K562 (cell line): ENCODE measurements at regions not wholly inside any gene's neighbourhood (a gene's known extent, or its start where the extent isn't known, plus 50 kb on each side); places are given as distances from the start of the nearest gene placed in this dataset.

Experiments used
- ATAC-seq: fragments of 200-7000 bp; cut with Tn5 transposase; 3 replicates; pipeline ENCODE4 v1.9.1; 2020; ENCODE audit warnings: moderate library complexity
- BruUV-seq: library from RNA; stranded (reverse); fragments of 400-500 nt; replicated peaks from 2 replicates; lab custom pipeline; 2021; lab: Mats Ljungman, UMichigan
- CTCF ChIA-PET: fragments of 300-600 bp; formaldehyde crosslinking; extraction: SDS; loops from one replicate; lab custom pipeline; 2021; ENCODE audit warnings: low intra/inter-chr PET ratio; lab: Yijun Ruan, JAX
- POLR2A ChIA-PET: fragments of 300-600, 350-650 bp; sonication (Branson Sonifier 250); formaldehyde crosslinking; extraction: SDS; loops from one replicate; lab custom pipeline; 2021; ENCODE audit warnings: antibody characterized with exemption, inconsistent platforms; lab: Yijun Ruan, JAX
- DNase-seq, 4 experiments: peaks; one replicate each; pipeline versions ENCODE4 v3.0.0 to v3.0.0-alpha.2; 2011 to 2018; ENCODE audit warnings: low spot score in 3 of 4, mixed read lengths in 3 of 4; ENCODE audit errors: extremely low read depth in 1 of 4
- FAIRE-seq: peaks from 2 replicates; lab custom pipeline; 2011; peaks lifted over from hg19 to GRCh38; lab: Jason Lieb, UNC
- H2AFZ ChIP-seq: 2 replicates; pipeline ENCODE4 v1.6.0; 2011; ENCODE audit warnings: low read depth, low read length, control low read depth, inconsistent platforms
- H3K27ac ChIP-seq: fragments of 200-600 bp; 3 replicates; pipeline ENCODE4 v1.8.0; 2011; ENCODE audit warnings: low read depth, mild to moderate bottlenecking, control low read depth, inconsistent platforms, low read length, moderate library complexity, mixed read lengths; ENCODE audit errors: extremely low read depth
- H3K27me3 ChIP-seq, 2 experiments: fragments of 300-600 bp in 1 of 2; 2 replicates in 1 of 2; 3 replicates in 1 of 2; pipeline versions ENCODE4 v1.6.0 to v1.8.0; 2011; ENCODE audit warnings: inconsistent platforms in 2 of 2, low read length in 2 of 2, mild to moderate bottlenecking in 1 of 2, mixed read lengths in 1 of 2, moderate library complexity in 1 of 2; ENCODE audit not compliant: control insufficient read depth in 2 of 2, insufficient read depth in 2 of 2
- H3K36me3 ChIP-seq: fragments of 300-600 bp; 3 replicates; pipeline ENCODE4 v1.8.0; 2011; ENCODE audit warnings: mild to moderate bottlenecking, low read length, inconsistent platforms; ENCODE audit not compliant: control insufficient read depth, insufficient read depth
- H3K4me1 ChIP-seq, 2 experiments: fragments of 200-600 bp in 1 of 2; replicated peaks in 1 of 2; 2 replicates in 1 of 2; 3 replicates in 1 of 2; pipeline versions ENCODE4 v1.5.1 to v1.8.0; 2011; ENCODE audit warnings: inconsistent platforms in 2 of 2, low read length in 2 of 2, mild to moderate bottlenecking in 1 of 2, mixed read lengths in 1 of 2, moderate library complexity in 1 of 2; ENCODE audit not compliant: control insufficient read depth in 2 of 2, insufficient read depth in 2 of 2
- H3K4me2 ChIP-seq: 2 replicates; pipeline ENCODE4 v1.6.1; 2011; ENCODE audit warnings: low read length, control low read depth, inconsistent platforms, mixed read lengths; ENCODE audit not compliant: insufficient read depth
- H3K4me3 ChIP-seq: fragments of 200-600 bp; sonication (generic), shearing (Covaris generic); 2 replicates; pipeline ENCODE4 v1.5.1; 2016; ENCODE audit warnings: control low read depth, inconsistent platforms
- H3K79me2 ChIP-seq: fragments of 200-600 bp; 3 replicates; pipeline ENCODE4 v1.8.0; 2011; ENCODE audit warnings: low read length, inconsistent platforms; ENCODE audit not compliant: control insufficient read depth, insufficient read depth
- H3K9ac ChIP-seq, 2 experiments: 2 replicates each; pipeline versions ENCODE4 v1.6.0 to v1.6.1; 2011; ENCODE audit warnings: low read depth in 2 of 2, low read length in 2 of 2, control low read depth in 1 of 2, inconsistent platforms in 1 of 2, mild to moderate bottlenecking in 1 of 2, mixed read lengths in 1 of 2; ENCODE audit not compliant: insufficient read depth in 1 of 2
- H3K9me1 ChIP-seq: one replicate; pipeline ENCODE4 v1.6.0; 2011; ENCODE audit warnings: inconsistent platforms, mild to moderate bottlenecking, low read length, moderate library complexity; ENCODE audit not compliant: control insufficient read depth, insufficient read depth
- H3K9me3 ChIP-seq: replicated peaks from 2 replicates; pipeline ENCODE4 v1.5.1; 2011; ENCODE audit warnings: low read depth, low read length, inconsistent platforms; ENCODE audit not compliant: control insufficient read depth, insufficient read depth
- H4K20me1 ChIP-seq: replicated peaks from 2 replicates; pipeline ENCODE4 v1.6.1; 2011; ENCODE audit warnings: low read length, inconsistent platforms, mixed read lengths; ENCODE audit not compliant: control insufficient read depth, insufficient read depth
- BRCA1 ChIP-seq, 2 experiments: fragments of 450-650 bp in 1 of 2; sonication (generic) in 1 of 2; formaldehyde crosslinking in 1 of 2; IDR thresholded peaks; 2 replicates each; pipeline versions ENCODE4 v1.5.0 to v1.6.1; 2017 to 2020; ENCODE audit warnings: mild to moderate bottlenecking in 1 of 2, missing genetic modification reagents in 1 of 2
- CEBPG ChIP-seq, 3 experiments: fragments of 200-800 bp in 1 of 3; sonication (Bioruptor generic) in 1 of 3; sonication (generic) in 1 of 3; formaldehyde crosslinking in 1 of 3; IDR thresholded peaks in 2 of 3; conservative IDR thresholded peaks in 1 of 3; 2 replicates each; pipeline versions ENCODE4 v1.6.1 to v1.8.0; 2016 to 2022; ENCODE audit warnings: missing compliant biosample characterization in 2 of 3, missing genetic modification characterization in 2 of 3, mild to moderate bottlenecking in 1 of 3, missing genetic modification reagents in 1 of 3
- RAD21 ChIP-seq, 2 experiments: fragments of 250-450 bp in 1 of 2; fragments of 450-650 bp in 1 of 2; sonication (Bioruptor Pico) in 1 of 2; formaldehyde crosslinking in 1 of 2; IDR thresholded peaks in 1 of 2; conservative IDR thresholded peaks in 1 of 2; 2 replicates each; pipeline versions ENCODE4 v1.4.0 to v1.8.0; 2020 to 2022; ENCODE audit warnings: mild to moderate bottlenecking in 2 of 2, moderate library complexity in 1 of 2
- YY1 ChIP-seq, 3 experiments: IDR thresholded peaks; 2 replicates each; pipeline ENCODE4 v1.6.1; 2011; ENCODE audit warnings: low read length in 2 of 3, mild to moderate bottlenecking in 2 of 3, moderate library complexity in 2 of 3, borderline replicate concordance in 1 of 3, control low read depth in 1 of 3, low read depth in 1 of 3; ENCODE audit not compliant: insufficient read depth in 3 of 3, insufficient replicate concordance in 2 of 3, control insufficient read depth in 1 of 3, insufficient read length in 1 of 3; ENCODE audit errors: extremely low read depth in 1 of 3
- WGBS: fragments of 100-300 bp; shearing (Covaris generic); methylation state at CpG from one replicate; pipeline ENCODE4 v1.1.6; 2016; ENCODE audit warnings: low coverage, mixed read lengths; ENCODE audit not compliant: insufficient coverage; ENCODE audit errors: missing lambda C conversion rate; 5-methylcytosine and 5-hydroxymethylcytosine counted together
- in situ Hi-C: fragments of 300-500 bp; cut with MboI; formaldehyde crosslinking; loops from 4 replicates; pipeline ENCODE4 v1.15.0; 2018; ENCODE audit warnings: inconsistent platforms, mixed read lengths
- intact Hi-C: fragments of 100-400 bp; cut with micrococcal nuclease; formaldehyde crosslinking; loops from 2 replicates; pipeline ENCODE4 v1.14.2; 2022

DNA sequence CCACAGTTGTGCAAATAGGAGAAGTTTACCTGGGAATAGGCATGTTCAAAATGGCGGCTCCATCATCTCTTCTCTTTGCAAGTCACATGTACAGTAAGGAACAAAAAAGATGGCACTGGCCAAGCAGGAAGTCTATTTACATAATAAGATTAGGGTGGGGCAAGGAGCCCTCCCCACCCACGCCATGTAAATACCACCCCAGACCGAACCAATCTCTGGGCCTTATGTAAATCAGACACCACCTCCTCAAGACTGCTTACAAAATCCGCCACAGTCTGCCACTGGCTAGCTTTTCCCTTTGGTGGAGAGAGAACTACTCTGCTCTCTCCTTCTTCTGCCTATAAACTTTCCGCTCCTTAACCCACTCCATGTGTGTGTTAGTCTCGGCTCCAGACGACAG is 1496.3 kb downstream of the REEP3 start:
- Histone ChIP-seq H3K79me2 (no peaks in the 10 kb centered on the region), H3K4me1 (no peaks in the 10 kb centered on the region), H2AFZ (no peak overlapping the region), H3K4me2 (no peak overlapping the region), H3K4me3 (no peak overlapping the region), H3K9me3 (no peaks in the 10 kb centered on the region; the same call in 1 of the 2 replicates), H3K27ac (no peak overlapping the region), H3K36me3 (no peaks in the 10 kb centered on the region), H3K9me1 (no peaks in the 10 kb centered on the region), H3K27me3 (no peaks in the 10 kb centered on the region), H4K20me1 (no peaks in the 10 kb centered on the region), H3K9ac (no peak overlapping the region)
- TF ChIP-seq RAD21 (CRISPR knock-in tag; conservative IDR thresholded peaks at IDR 0.05 in 1 of 2, IDR thresholded peaks at IDR 0.05 in 1 of 2): no peak
- TF ChIP-seq YY1 (IDR thresholded peaks at IDR 0.05; ENCODE audit: borderline replicate concordance in 1 of 3, control insufficient read depth in 1 of 3, extremely low read depth in 1 of 3, insufficient read depth in 3 of 3, insufficient read length in 1 of 3, insufficient replicate concordance in 2 of 3, low read depth in 1 of 3, low read length in 2 of 3): peak in 1 of 3 experiments; percentile 24
- POLR2A ChIA-PET: no interaction called here
- FAIRE-seq (no peak), ATAC-seq (peak; percentile 65), DNase-seq (peak in 2 of 4 experiments; percentile 5 to 28)
- intact Hi-C loops: no loop called here
- no TSS peak for BruUV-seq
- in situ Hi-C loops: no loop called here
- CTCF ChIA-PET: no interaction called here
- 5% methylated on average over 7 of the region's 7 CpGs for WGBS

DNA sequence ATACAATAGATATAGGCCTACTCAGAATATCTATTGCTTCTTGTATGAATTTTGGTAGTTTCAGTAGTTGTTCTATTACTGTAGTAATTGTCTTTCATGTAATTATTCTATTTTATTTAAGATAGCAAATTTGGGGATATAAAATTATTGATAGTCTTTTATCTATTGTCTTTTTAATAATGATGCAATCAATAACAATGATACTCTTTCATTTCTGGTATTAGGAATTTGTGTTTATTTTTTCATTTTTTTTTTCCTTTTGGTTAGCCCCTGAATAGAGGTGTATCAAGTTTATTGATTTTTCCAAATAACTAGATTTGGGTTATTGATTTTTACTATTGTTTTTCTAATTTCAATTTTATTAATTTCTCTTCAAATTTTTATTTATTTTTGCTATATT is 1503.7 kb downstream of the REEP3 start:
- H3K27me3 ChIP-seq: no peaks in the 10 kb centered on the region
- H3K27ac ChIP-seq: no peak overlapping the region
- no peaks in the 10 kb centered on the region for H3K9me3 ChIP-seq
- intact Hi-C loops: no loop called here
- no peak for ATAC-seq
- FAIRE-seq: no peak
- no peaks in the 10 kb centered on the region for H3K4me1 ChIP-seq
- ChIA-PET CTCF (no interaction called here), POLR2A (no interaction called here)
- no peak overlapping the region for H3K4me2 ChIP-seq
- no peaks in the 10 kb centered on the region for H4K20me1 ChIP-seq
- in situ Hi-C loops: no loop called here
- no peak for DNase-seq
- TF ChIP-seq CEBPG (CRISPR knock-in tag; IDR thresholded peaks at IDR 0.05) (no peak), CEBPG (tag; conservative IDR thresholded peaks at IDR 0.05 in 1 of 2, IDR thresholded peaks at IDR 0.05 in 1 of 2) (peak in 1 of 2 experiments; percentile 66; a peak in 2 of 4 replicates), BRCA1 (IDR thresholded peaks at IDR 0.05) (no peak), BRCA1 (CRISPR knock-in tag; IDR thresholded peaks at IDR 0.05) (no peak)
- H3K79me2 ChIP-seq: no peaks in the 10 kb centered on the region
- H3K36me3 ChIP-seq: no peaks in the 10 kb centered on the region
- no peak overlapping the region for H3K4me3 ChIP-seq
- H2AFZ ChIP-seq: no peak overlapping the region
- H3K9me1 ChIP-seq: no peaks in the 10 kb centered on the region
- BruUV-seq: no TSS peak
- H3K9ac ChIP-seq: no peak overlapping the region
